A673 (cell line): ENCODE measurements at regions not wholly inside any gene's neighbourhood (a gene's known extent, or its start where the extent isn't known, plus 50 kb on each side); places are given as distances from the start of the nearest gene placed in this dataset.
A peak's percentile ranks its signal among the peaks of the same experiment; 100 is the strongest.
"Not testable (repeated sequence)": the region's sequence is repeated elsewhere in the genome, so short reads cannot be mapped to it uniquely, and the experiment has no call there.

ENCODE experiments used
- BruUV-seq: library from RNA; stranded (reverse); fragments of 400-500 nt; replicated peaks from 2 replicates; lab custom pipeline; 2021; lab: Mats Ljungman, UMichigan
- CTCF ChIA-PET: fragments of 300-600 bp; sonication (Branson Sonifier 250); formaldehyde crosslinking; loops from one replicate; lab custom pipeline; 2022; ENCODE audit warnings: antibody characterized with exemption; lab: Charles Lee
- POLR2A ChIA-PET: fragments of 300-600 bp; sonication (Branson Sonifier 250); formaldehyde crosslinking; loops from one replicate; lab custom pipeline; 2022; ENCODE audit warnings: antibody characterized with exemption; ENCODE audit not compliant: low non-redundant PET; lab: Charles Lee
- DNase-seq: peaks from one replicate; pipeline ENCODE4 v3.0.0-alpha.2; 2015; ENCODE audit warnings: low spot score
- H3K27ac ChIP-seq: fragments of 200-600 bp; sonication (generic); 2 replicates; pipeline ENCODE4 v1.5.1; 2016; ENCODE audit warnings: mixed run types, low read depth, mild to moderate bottlenecking, mixed read lengths, antibody characterized with exemption, low read length; ENCODE audit not compliant: poor library complexity, severe bottlenecking
- H3K27me3 ChIP-seq: fragments of 200-600 bp; sonication (generic); replicated peaks from 2 replicates; pipeline ENCODE4 v1.6.1; 2017; ENCODE audit warnings: mixed run types, low read depth, mild to moderate bottlenecking, mixed read lengths, antibody characterized with exemption, low read length; ENCODE audit not compliant: insufficient read depth, poor library complexity
- H3K36me3 ChIP-seq: fragments of 200-600 bp; sonication (generic); 2 replicates; pipeline ENCODE4 v1.6.1; 2016; ENCODE audit warnings: mixed run types, mild to moderate bottlenecking, mixed read lengths, antibody characterized with exemption, low read length; ENCODE audit not compliant: insufficient read depth, poor library complexity, severe bottlenecking
- H3K4me1 ChIP-seq: fragments of 200-600 bp; sonication (generic); 2 replicates; pipeline ENCODE4 v1.6.1; 2017; ENCODE audit warnings: mixed run types, mild to moderate bottlenecking, mixed read lengths, antibody characterized with exemption, low read length; ENCODE audit not compliant: insufficient read depth, poor library complexity, severe bottlenecking
- H3K4me3 ChIP-seq: fragments of 200-600 bp; sonication (generic); 2 replicates; pipeline ENCODE4 v1.5.1; 2016; ENCODE audit warnings: low read depth, mixed run types, mild to moderate bottlenecking, mixed read lengths, low read length; ENCODE audit not compliant: poor library complexity, severe bottlenecking
- H3K9me3 ChIP-seq: fragments of 200-600 bp; sonication (generic); 2 replicates; pipeline ENCODE4 v1.6.1; 2016; ENCODE audit warnings: mixed run types, low read depth, mild to moderate bottlenecking, mixed read lengths, antibody characterized with exemption, low read length; ENCODE audit not compliant: poor library complexity, severe bottlenecking
- intact Hi-C: fragments of 100-400 bp; cut with micrococcal nuclease; formaldehyde crosslinking; loops from one replicate; pipeline ENCODE4 v1.10.0; 2022; ENCODE audit not compliant: unreplicated experiment

- H3K4me1 ChIP-seq, intact Hi-C loops, H3K27ac ChIP-seq, H3K4me3 ChIP-seq, H3K27me3 ChIP-seq, CTCF ChIA-PET, H3K9me3 ChIP-seq, BruUV-seq, POLR2A ChIA-PET, DNase-seq, H3K36me3 ChIP-seq: not testable (repeated sequence)
Measured at GRCh38 chr3:195964318-195965107, 56.2 kb upstream of the TNK2 start.

- intact Hi-C loops, H3K36me3 ChIP-seq, H3K27ac ChIP-seq, POLR2A ChIA-PET, CTCF ChIA-PET, H3K27me3 ChIP-seq, H3K9me3 ChIP-seq, H3K4me3 ChIP-seq, DNase-seq, H3K4me1 ChIP-seq, BruUV-seq: not testable (repeated sequence)
Measured at GRCh38 chr3:195962222-195962621, 53.9 kb upstream of the TNK2 start.

- intact Hi-C loops, H3K27ac ChIP-seq, H3K4me1 ChIP-seq, H3K9me3 ChIP-seq, H3K4me3 ChIP-seq, H3K36me3 ChIP-seq, H3K27me3 ChIP-seq, BruUV-seq: not testable (repeated sequence)
- peak; percentile 48 for DNase-seq
- CTCF ChIA-PET, result interaction anchor here (0.6 kb wide), 1 partner anchor 55 kb away, joined by 3 read pairs; no protein-coding TSS in a partner anchor
- POLR2A ChIA-PET, result interaction anchor here (0.6 to 0.7 kb wide), 2 partner anchors 62 to 242 kb away, joined by 3 to 5 read pairs; no protein-coding TSS in a partner anchor
Measured at GRCh38 chr3:195960971-195961775, 52.8 kb upstream of the TNK2 start.

GRCh38 chr3:195960164-195960563 lies 51.8 kb upstream of the TNK2 start:
- H3K27me3 ChIP-seq, CTCF ChIA-PET, H3K36me3 ChIP-seq, H3K9me3 ChIP-seq, H3K4me1 ChIP-seq, H3K4me3 ChIP-seq, DNase-seq, BruUV-seq, H3K27ac ChIP-seq, intact Hi-C loops: not testable (repeated sequence)
- POLR2A ChIA-PET, result interaction anchor here (0.6 kb wide), 1 partner anchor 63 kb away, joined by 5 read pairs; no protein-coding TSS in a partner anchor

GRCh38 chr3:195959367-195960157 lies 51.2 kb upstream of the TNK2 start:
- H3K36me3 ChIP-seq, POLR2A ChIA-PET, H3K27ac ChIP-seq, CTCF ChIA-PET, H3K4me1 ChIP-seq, H3K27me3 ChIP-seq, H3K9me3 ChIP-seq, BruUV-seq, intact Hi-C loops, DNase-seq, H3K4me3 ChIP-seq: not testable (repeated sequence)

- H3K4me1 ChIP-seq, H3K36me3 ChIP-seq, CTCF ChIA-PET, intact Hi-C loops, POLR2A ChIA-PET, H3K4me3 ChIP-seq, H3K27me3 ChIP-seq, BruUV-seq, DNase-seq, H3K9me3 ChIP-seq, H3K27ac ChIP-seq: not testable (repeated sequence)
Measured at GRCh38 chr3:195958736-195959135, 50.4 kb upstream of the TNK2 start.
